PC-3 (cell line): ENCODE measurements at regions not wholly inside any gene's neighbourhood (a gene's known extent, or its start where the extent isn't known, plus 50 kb on each side); places are given as distances from the start of the nearest gene placed in this dataset.

Experiments used
- ATAC-seq: fragments of 200-7000 bp; cut with Tn5 transposase; 2 replicates; pipeline ENCODE4 v1.9.1; 2020; ENCODE audit warnings: mild to moderate bottlenecking, moderate library complexity
- BruUV-seq: library from RNA; stranded (reverse); fragments of 400-500 nt; replicated peaks from 2 replicates; lab custom pipeline; 2021; lab: Mats Ljungman, UMichigan
- CTCF ChIA-PET: fragments of 300-600 bp; sonication (Branson Sonifier 250); formaldehyde crosslinking; loops from one replicate; lab custom pipeline; 2022; ENCODE audit warnings: antibody characterized with exemption; lab: Charles Lee
- POLR2A ChIA-PET: fragments of 300-600 bp; sonication (Branson Sonifier 250); formaldehyde crosslinking; loops from one replicate; lab custom pipeline; 2022; ENCODE audit warnings: antibody characterized with exemption; ENCODE audit not compliant: unreplicated experiment; lab: Charles Lee
- DNase-seq: peaks from one replicate; pipeline ENCODE4 v3.0.0-alpha.2; 2015
- H2AFZ ChIP-seq: fragments of 300-600 bp; sonication (generic); 2 replicates; pipeline ENCODE4 v1.6.0; 2016; ENCODE audit warnings: antibody characterized with exemption, low read length
- H3F3A ChIP-seq: fragments of 300-600 bp; sonication (generic); one replicate; pipeline ENCODE4 v1.6.0; 2017; ENCODE audit warnings: antibody characterized with exemption, low read length, control low read depth, mild to moderate bottlenecking; ENCODE audit not compliant: unreplicated experiment
- H3K27ac ChIP-seq: fragments of 300-600 bp; sonication (generic); 2 replicates; pipeline ENCODE4 v1.5.1; 2016; ENCODE audit warnings: mild to moderate bottlenecking, low read length
- H3K27me3 ChIP-seq: fragments of 300-600 bp; sonication (generic); 2 replicates; pipeline ENCODE4 v1.6.1; 2016; ENCODE audit warnings: low read length, mixed read lengths
- H3K36me3 ChIP-seq: fragments of 300-600 bp; sonication (generic); 2 replicates; pipeline ENCODE4 v1.6.1; 2016; ENCODE audit warnings: low read depth, mixed run types, low read length, mixed read lengths
- H3K4me1 ChIP-seq: fragments of 300-600 bp; sonication (generic); 2 replicates; pipeline ENCODE4 v1.5.1; 2016; ENCODE audit warnings: low read length; ENCODE audit not compliant: insufficient read depth
- H3K4me2 ChIP-seq: fragments of 300-600 bp; sonication (generic); 2 replicates; pipeline ENCODE4 v1.6.0; 2016; ENCODE audit warnings: low read length
- H3K4me3 ChIP-seq: fragments of 300-600 bp; sonication (generic); 2 replicates; pipeline ENCODE4 v1.5.1; 2016; ENCODE audit warnings: mild to moderate bottlenecking, low read length, mixed read lengths
- H3K79me2 ChIP-seq: fragments of 300-600 bp; sonication (generic); 2 replicates; pipeline ENCODE4 v1.6.1; 2017; ENCODE audit warnings: low read length, mixed read lengths
- H3K9ac ChIP-seq: fragments of 300-600 bp; sonication (generic); 2 replicates; pipeline ENCODE4 v1.6.0; 2016; ENCODE audit warnings: mild to moderate bottlenecking, low read length
- H3K9me2 ChIP-seq: fragments of 300-600 bp; sonication (generic); replicated peaks from 2 replicates; pipeline ENCODE4 v1.6.1; 2016; ENCODE audit warnings: mixed run types, low read length, mixed read lengths
- H3K9me3 ChIP-seq: fragments of 300-600 bp; sonication (generic); 2 replicates; pipeline ENCODE4 v1.6.1; 2016; ENCODE audit warnings: low read length, mixed read lengths
- H4K20me1 ChIP-seq: fragments of 300-600 bp; sonication (generic); 2 replicates; pipeline ENCODE4 v1.6.1; 2016; ENCODE audit warnings: low read length, mixed read lengths
- EZH2 ChIP-seq: fragments of 300-600 bp; sonication (generic); IDR thresholded peaks from one replicate; pipeline ENCODE4 v1.6.1; 2017; ENCODE audit warnings: antibody characterized with exemption, mild to moderate bottlenecking, low read length; ENCODE audit not compliant: unreplicated experiment
- EZH2phosphoT487 ChIP-seq: fragments of 300-600 bp; sonication (generic); IDR thresholded peaks from 2 replicates; pipeline ENCODE4 v1.6.1; 2018; ENCODE audit warnings: mild to moderate bottlenecking, antibody characterized with exemption, low read length, borderline replicate concordance
- intact Hi-C: fragments of 100-400 bp; cut with micrococcal nuclease; formaldehyde crosslinking; loops from 2 replicates; pipeline ENCODE4 v1.9.0; 2023
- TF ChIP-seq, protein P1 (sequence below): fragments of 300-600 bp; sonication (generic); conservative IDR thresholded peaks from 2 replicates; pipeline ENCODE4 v1.5.1; 2017; ENCODE audit warnings: antibody characterized with exemption, low read depth, mild to moderate bottlenecking, low read length

DNA sequence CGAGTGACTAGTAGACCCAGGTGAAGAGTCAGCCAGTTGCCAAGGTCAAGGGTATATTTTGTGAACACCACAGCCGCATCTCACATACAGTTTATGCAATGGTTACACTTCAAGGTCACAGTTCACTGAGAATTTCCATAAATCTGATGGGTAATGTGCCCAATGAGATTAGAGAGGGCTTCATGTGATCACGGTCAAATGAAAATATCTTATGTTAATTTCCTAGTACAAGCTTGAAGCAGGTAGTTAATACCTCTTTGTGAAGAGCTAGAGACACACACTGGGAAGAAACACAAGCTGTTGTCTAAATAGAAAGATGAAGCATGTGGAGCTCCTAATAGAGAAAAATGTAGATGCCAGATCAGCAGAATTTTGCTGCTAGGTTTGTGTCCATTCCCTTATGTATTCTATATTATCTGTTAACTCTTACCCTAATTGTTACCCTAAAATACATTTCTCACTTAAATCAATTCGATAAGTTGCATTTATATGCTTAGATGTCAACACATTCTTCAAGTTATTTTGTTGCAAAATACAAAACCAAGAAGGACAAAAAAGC is 136.0 kb downstream of the NR2F2 start:
- BruUV-seq = no TSS peak
- Histone ChIP-seq H3F3A (no peaks in the 10 kb centered on the region), H3K9ac (no peak overlapping the region), H3K9me2 (no peaks in the 10 kb centered on the region), H3K79me2 (no peaks in the 10 kb centered on the region), H3K36me3 (no peaks in the 10 kb centered on the region), H3K9me3 (no peaks in the 10 kb centered on the region), H3K27me3 (peaks cover 97% of the 10 kb centered on the region), H3K4me3 (no peak overlapping the region), H2AFZ (no peak overlapping the region), H3K27ac (no peak overlapping the region), H4K20me1 (no peaks in the 10 kb centered on the region), H3K4me2 (no peak overlapping the region), H3K4me1 (no peaks in the 10 kb centered on the region)
- CTCF ChIA-PET = interaction anchor here (0.6 kb wide), 1 partner anchor 139 kb away, joined by 3 read pairs; no protein-coding TSS in a partner anchor
- POLR2A ChIA-PET = no interaction called here
- ATAC-seq = no peak
- intact Hi-C loops = no loop called here
- no peak for TF ChIP-seq EZH2phosphoT487
- no peak for DNase-seq

DNA sequence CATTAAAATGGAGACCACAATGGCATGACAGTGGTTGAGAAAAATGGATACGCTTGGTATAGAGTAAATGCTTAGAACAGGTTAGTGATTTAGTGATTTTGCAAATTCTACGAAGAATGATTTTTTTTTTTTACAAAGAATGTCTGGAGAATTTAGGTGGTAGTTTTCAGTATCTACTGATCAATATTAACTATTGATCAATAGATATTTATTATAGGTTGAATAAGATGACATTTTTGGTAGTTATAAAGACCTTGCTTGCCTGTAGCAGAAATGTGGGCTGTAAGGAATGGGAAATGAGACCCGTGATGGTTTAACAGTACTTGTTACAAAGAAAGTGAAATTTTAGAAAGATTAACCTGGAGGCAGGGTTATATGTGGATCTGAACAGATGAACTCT is 137.5 kb downstream of the NR2F2 start:
- Histone ChIP-seq H3K36me3 (no peaks in the 10 kb centered on the region), H3K79me2 (no peaks in the 10 kb centered on the region), H3K9me3 (no peaks in the 10 kb centered on the region), H4K20me1 (no peaks in the 10 kb centered on the region), H3K4me3 (no peak overlapping the region), H2AFZ (no peak overlapping the region), H3K27ac (no peak overlapping the region), H3F3A (no peaks in the 10 kb centered on the region), H3K4me1 (no peaks in the 10 kb centered on the region), H3K9me2 (no peaks in the 10 kb centered on the region), H3K27me3 (peaks cover 100% of the 10 kb centered on the region), H3K9ac (no peak overlapping the region), H3K4me2 (no peak overlapping the region)
- intact Hi-C loops = no loop called here
- no peak for ATAC-seq
- POLR2A ChIA-PET = no interaction called here
- DNase-seq = no peak
- CTCF ChIA-PET = no interaction called here
- BruUV-seq = no TSS peak
- TF ChIP-seq, protein P1, sequence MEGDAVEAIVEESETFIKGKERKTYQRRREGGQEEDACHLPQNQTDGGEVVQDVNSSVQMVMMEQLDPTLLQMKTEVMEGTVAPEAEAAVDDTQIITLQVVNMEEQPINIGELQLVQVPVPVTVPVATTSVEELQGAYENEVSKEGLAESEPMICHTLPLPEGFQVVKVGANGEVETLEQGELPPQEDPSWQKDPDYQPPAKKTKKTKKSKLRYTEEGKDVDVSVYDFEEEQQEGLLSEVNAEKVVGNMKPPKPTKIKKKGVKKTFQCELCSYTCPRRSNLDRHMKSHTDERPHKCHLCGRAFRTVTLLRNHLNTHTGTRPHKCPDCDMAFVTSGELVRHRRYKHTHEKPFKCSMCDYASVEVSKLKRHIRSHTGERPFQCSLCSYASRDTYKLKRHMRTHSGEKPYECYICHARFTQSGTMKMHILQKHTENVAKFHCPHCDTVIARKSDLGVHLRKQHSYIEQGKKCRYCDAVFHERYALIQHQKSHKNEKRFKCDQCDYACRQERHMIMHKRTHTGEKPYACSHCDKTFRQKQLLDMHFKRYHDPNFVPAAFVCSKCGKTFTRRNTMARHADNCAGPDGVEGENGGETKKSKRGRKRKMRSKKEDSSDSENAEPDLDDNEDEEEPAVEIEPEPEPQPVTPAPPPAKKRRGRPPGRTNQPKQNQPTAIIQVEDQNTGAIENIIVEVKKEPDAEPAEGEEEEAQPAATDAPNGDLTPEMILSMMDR = no peak

DNA sequence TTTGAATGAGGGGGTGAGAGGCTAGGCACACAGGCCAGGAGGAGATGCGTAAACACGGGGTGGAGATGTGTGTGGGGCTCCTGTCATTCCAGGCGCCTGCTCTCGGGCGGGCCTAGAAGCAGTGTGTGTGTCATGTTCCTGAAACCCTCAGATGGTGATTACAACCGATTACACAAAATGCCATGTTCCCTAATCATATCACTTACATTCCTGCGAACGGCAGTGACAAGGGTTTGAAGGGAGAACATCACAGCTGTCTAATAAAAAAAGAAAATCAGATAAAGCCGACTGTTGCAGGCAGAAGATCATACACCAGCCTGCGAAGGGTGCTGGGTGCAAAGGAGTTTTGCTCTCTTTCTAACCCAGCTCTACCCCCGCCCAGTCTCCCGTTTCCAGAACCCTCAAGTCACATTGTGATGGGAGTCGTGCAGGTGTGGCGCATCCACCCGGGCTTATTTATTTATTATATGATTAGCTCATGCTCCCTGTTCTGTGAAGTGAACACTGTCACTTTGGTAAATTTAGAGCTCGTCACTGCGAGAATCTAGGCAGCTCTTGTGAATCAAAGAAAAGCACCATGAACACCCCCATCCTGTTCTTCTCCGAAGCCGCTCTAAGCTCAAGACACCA is 140.3 kb downstream of the NR2F2 start:
- no peaks in the 10 kb centered on the region for H3K9me2 ChIP-seq
- ChIA-PET CTCF (interaction anchor here (0.6 kb wide), 1 partner anchor 130 kb away, joined by 6 read pairs; no protein-coding TSS in a partner anchor), POLR2A (no interaction called here)
- no peaks in the 10 kb centered on the region for H3K9me3 ChIP-seq
- H3F3A ChIP-seq = no peaks in the 10 kb centered on the region
- no peak overlapping the region for H2AFZ ChIP-seq
- TF ChIP-seq EZH2phosphoT487 = no peak
- no peak overlapping the region for H3K27ac ChIP-seq
- H3K4me3 ChIP-seq = no peak overlapping the region
- no peak overlapping the region for H3K9ac ChIP-seq
- no peak overlapping the region for H3K4me2 ChIP-seq
- DNase-seq = no peak
- no TSS peak for BruUV-seq
- H3K27me3 ChIP-seq = peaks cover 79% of the 10 kb centered on the region
- intact Hi-C loops = no loop called here
- no peaks in the 10 kb centered on the region for H3K4me1 ChIP-seq
- no peaks in the 10 kb centered on the region for H4K20me1 ChIP-seq
- no peak for ATAC-seq
- no peaks in the 10 kb centered on the region for H3K36me3 ChIP-seq
- no peaks in the 10 kb centered on the region for H3K79me2 ChIP-seq

DNA sequence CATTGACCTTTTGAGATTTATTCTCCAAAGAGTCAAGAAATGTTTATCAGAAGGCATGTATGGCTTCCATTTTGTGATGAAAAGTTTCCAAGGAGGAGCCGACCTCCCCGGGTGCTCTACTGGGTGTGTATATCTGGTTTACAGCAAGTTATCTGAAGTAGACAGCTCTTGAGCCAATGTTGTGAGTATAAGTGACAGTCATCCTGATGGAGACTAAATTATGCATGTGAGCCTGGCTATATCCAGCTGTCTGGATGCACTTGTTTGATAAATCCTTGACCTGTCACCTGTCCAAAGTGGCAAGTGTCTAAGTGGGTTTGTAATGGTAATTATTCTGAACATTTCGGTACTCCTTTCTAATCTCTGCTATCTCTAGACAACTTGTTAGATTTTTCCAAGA is 142.2 kb downstream of the NR2F2 start:
- intact Hi-C loops = no loop called here
- Histone ChIP-seq H3K4me3 (no peak overlapping the region), H3F3A (no peaks in the 10 kb centered on the region), H3K36me3 (no peaks in the 10 kb centered on the region), H3K9ac (no peak overlapping the region), H3K79me2 (no peaks in the 10 kb centered on the region), H3K9me2 (no peaks in the 10 kb centered on the region), H4K20me1 (no peaks in the 10 kb centered on the region), H2AFZ (no peak overlapping the region), H3K4me2 (no peak overlapping the region), H3K27ac (no peak overlapping the region), H3K27me3 (peaks cover 66% of the 10 kb centered on the region), H3K9me3 (no peaks in the 10 kb centered on the region), H3K4me1 (no peaks in the 10 kb centered on the region)
- POLR2A ChIA-PET = no interaction called here
- no TSS peak for BruUV-seq
- TF ChIP-seq, protein P1 = no peak
- TF ChIP-seq EZH2phosphoT487 = no peak
- TF ChIP-seq EZH2 = no peak
- DNase-seq (no peak), ATAC-seq (no peak)
- CTCF ChIA-PET = no interaction called here
